Keratinocyte (primary cell): ENCODE measurements at regions not wholly inside any gene's neighbourhood (a gene's known extent, or its start where the extent isn't known, plus 50 kb on each side); places are given as distances from the start of the nearest gene placed in this dataset.

ENCODE experiments used
- DNase-seq: peaks from one replicate; pipeline ENCODE4 v3.0.0-alpha.2; 2011; ENCODE audit warnings: low read depth, missing footprints, low spot score
- FAIRE-seq: peaks from 2 replicates; lab custom pipeline; 2011; peaks lifted over from hg19 to GRCh38; lab: Jason Lieb, UNC
- H2AFZ ChIP-seq: 2 replicates; pipeline ENCODE4 v1.6.0; 2012; ENCODE audit warnings: low read length, control low read depth, inconsistent platforms; ENCODE audit not compliant: control insufficient read depth
- H3K27ac ChIP-seq: 2 replicates; pipeline ENCODE4 v1.5.1; 2011; ENCODE audit warnings: low read length; ENCODE audit not compliant: control insufficient read depth, insufficient read depth
- H3K27me3 ChIP-seq: 3 replicates; pipeline ENCODE4 v1.6.0; 2011; ENCODE audit warnings: low read length; ENCODE audit not compliant: control insufficient read depth, insufficient read depth; ENCODE audit errors: extremely low read depth
- H3K36me3 ChIP-seq, 2 experiments: 2 replicates in 1 of 2; 3 replicates in 1 of 2; pipeline ENCODE4 v1.5.1; 2011; ENCODE audit warnings: low read length in 2 of 2, mild to moderate bottlenecking in 1 of 2; ENCODE audit not compliant: control insufficient read depth in 2 of 2, insufficient read depth in 2 of 2; ENCODE audit errors: extremely low read depth in 1 of 2
- H3K4me1 ChIP-seq: 3 replicates; pipeline ENCODE4 v1.5.1; 2011; ENCODE audit warnings: low read length; ENCODE audit not compliant: control insufficient read depth, insufficient read depth; ENCODE audit errors: extremely low read depth
- H3K4me2 ChIP-seq: 3 replicates; pipeline ENCODE4 v1.6.0; 2011; ENCODE audit warnings: low read depth, low read length; ENCODE audit not compliant: control insufficient read depth, insufficient read depth; ENCODE audit errors: extremely low read depth
- H3K4me3 ChIP-seq, 3 experiments: fragments of 200-600 bp in 1 of 3; sonication (generic) in 1 of 3; 2 replicates in 2 of 3; 3 replicates in 1 of 3; pipeline ENCODE4 v1.5.1; 2011 to 2016; ENCODE audit warnings: low read length in 3 of 3, mild to moderate bottlenecking in 3 of 3, control low read depth in 2 of 3, inconsistent platforms in 1 of 3, low read depth in 1 of 3, mixed read lengths in 1 of 3, mixed run types in 1 of 3, moderate library complexity in 1 of 3; ENCODE audit not compliant: control insufficient read depth in 2 of 3, insufficient read depth in 2 of 3; ENCODE audit errors: extremely low read depth in 1 of 3
- H3K79me2 ChIP-seq: 2 replicates; pipeline ENCODE4 v1.6.0; 2012; ENCODE audit warnings: low read length; ENCODE audit not compliant: control insufficient read depth, insufficient read depth
- H3K9ac ChIP-seq: 3 replicates; pipeline ENCODE4 v1.6.0; 2011; ENCODE audit warnings: low read length; ENCODE audit not compliant: control insufficient read depth, insufficient read depth; ENCODE audit errors: extremely low read depth
- H3K9me1 ChIP-seq: 3 replicates; pipeline ENCODE4 v1.6.0; 2011; ENCODE audit warnings: low read length; ENCODE audit not compliant: control insufficient read depth, insufficient read depth; ENCODE audit errors: extremely low read depth
- H3K9me3 ChIP-seq: 2 replicates; pipeline ENCODE4 v1.5.1; 2012; ENCODE audit warnings: low read depth, low read length; ENCODE audit not compliant: control insufficient read depth
- H4K20me1 ChIP-seq: 3 replicates; pipeline ENCODE4 v1.6.0; 2011; ENCODE audit warnings: low read length; ENCODE audit not compliant: control insufficient read depth, insufficient read depth; ENCODE audit errors: extremely low read depth
- CTCF ChIP-seq, 3 experiments: IDR thresholded peaks in 1 of 3; conservative IDR thresholded peaks in 1 of 3; optimal IDR thresholded peaks in 1 of 3; 2 replicates in 2 of 3; 3 replicates in 1 of 3; pipeline versions ENCODE3 to v1.5.1; 2011; ENCODE audit warnings: low read length in 3 of 3, mild to moderate bottlenecking in 3 of 3, moderate library complexity in 2 of 3, control low read depth in 1 of 3, inconsistent platforms in 1 of 3; ENCODE audit not compliant: insufficient read depth in 2 of 3; ENCODE audit errors: extremely low read depth in 1 of 3
- EZH2 ChIP-seq: IDR thresholded peaks from one replicate; pipeline ENCODE4 v1.6.1; 2012; ENCODE audit warnings: inconsistent platforms, mild to moderate bottlenecking, low read length, moderate library complexity
- dilution Hi-C: fragments of 300-500 bp; cut with MboI; formaldehyde crosslinking; loops from one replicate; pipeline ENCODE4 v1.7.0; 2020; ENCODE audit warnings: low sequenced_read_pairs; ENCODE audit not compliant: extremely low pct_ligation_motif_present

- Histone ChIP-seq H3K9ac (no peak overlapping the region), H3K4me3 (no peak overlapping the region), H3K79me2 (no peaks in the 10 kb centered on the region), H3K36me3 (no peaks in the 10 kb centered on the region), H4K20me1 (no peaks in the 10 kb centered on the region), H3K4me1 (no peaks in the 10 kb centered on the region), H2AFZ (no peak overlapping the region), H3K27ac (no peak overlapping the region), H3K9me1 (no peaks in the 10 kb centered on the region), H3K4me2 (no peak overlapping the region), H3K27me3 (no peaks in the 10 kb centered on the region), H3K9me3 (no peaks in the 10 kb centered on the region)
- dilution Hi-C loops = no loop called here
- FAIRE-seq (no peak), DNase-seq (no peak)
- no peak for TF ChIP-seq EZH2
- no peak for TF ChIP-seq CTCF (optimal IDR thresholded peaks at IDR 0.05 in 1 of 3, IDR thresholded peaks at IDR 0.05 in 1 of 3, conservative IDR thresholded peaks at IDR 0.05 in 1 of 3; ENCODE audit: extremely low read depth in 1 of 3, insufficient read depth in 2 of 3, low read length in 3 of 3)
Observed at GRCh38 chr7:4352069-4352468, 330.0 kb upstream of the FOXK1 start.

GRCh38 chr7:4361774-4362173 is 320.3 kb upstream of the FOXK1 start:
- H4K20me1 ChIP-seq = no peaks in the 10 kb centered on the region
- no peaks in the 10 kb centered on the region for H3K9me1 ChIP-seq
- H3K27ac ChIP-seq = no peak overlapping the region
- H2AFZ ChIP-seq = no peak overlapping the region
- TF ChIP-seq EZH2 (no peak), CTCF (optimal IDR thresholded peaks at IDR 0.05 in 1 of 3, IDR thresholded peaks at IDR 0.05 in 1 of 3, conservative IDR thresholded peaks at IDR 0.05 in 1 of 3; ENCODE audit: extremely low read depth in 1 of 3, insufficient read depth in 2 of 3, low read length in 3 of 3) (no peak)
- H3K27me3 ChIP-seq = no peaks in the 10 kb centered on the region
- no peak overlapping the region for H3K9ac ChIP-seq
- no peaks in the 10 kb centered on the region for H3K36me3 ChIP-seq
- DNase-seq (no peak), FAIRE-seq (no peak)
- H3K79me2 ChIP-seq = no peaks in the 10 kb centered on the region
- no peak overlapping the region for H3K4me3 ChIP-seq
- no peaks in the 10 kb centered on the region for H3K4me1 ChIP-seq
- H3K9me3 ChIP-seq = peaks cover 2% of the 10 kb centered on the region
- dilution Hi-C loops = no loop called here
- H3K4me2 ChIP-seq = no peak overlapping the region
